H9 (cell line): ENCODE measurements at regions not wholly inside any gene's neighbourhood (a gene's known extent, or its start where the extent isn't known, plus 50 kb on each side); places are given as distances from the start of the nearest gene placed in this dataset.

ENCODE experiments used
- DNase-seq: peaks from one replicate; pipeline ENCODE4 v3.0.0-alpha.2; 2017
- H2AFZ ChIP-seq: one replicate; pipeline ENCODE4 v1.6.1; 2013; ENCODE audit warnings: mild to moderate bottlenecking, low read length, control low read depth, moderate library complexity
- H2AK5ac ChIP-seq: 2 replicates; pipeline ENCODE4 v1.6.1; 2013; ENCODE audit warnings: low read length, control low read depth, mixed read lengths; ENCODE audit not compliant: insufficient read length
- H2BK120ac ChIP-seq: one replicate; pipeline ENCODE4 v1.6.1; 2013; ENCODE audit warnings: low read depth, mild to moderate bottlenecking, low read length, control low read depth, inconsistent platforms; ENCODE audit not compliant: poor library complexity, severe bottlenecking
- H2BK12ac ChIP-seq: 2 replicates; pipeline ENCODE4 v1.6.1; 2013; ENCODE audit warnings: low read length, control low read depth, mixed read lengths, low read depth; ENCODE audit not compliant: insufficient read length
- H2BK15ac ChIP-seq: 2 replicates; pipeline ENCODE4 v1.6.1; 2013; ENCODE audit warnings: low read depth, low read length, control low read depth
- H2BK20ac ChIP-seq: one replicate; pipeline ENCODE4 v1.6.1; 2013; ENCODE audit warnings: low read depth, mild to moderate bottlenecking, low read length, control low read depth, inconsistent platforms; ENCODE audit not compliant: poor library complexity, severe bottlenecking
- H2BK5ac ChIP-seq: 2 replicates; pipeline ENCODE4 v1.6.1; 2013; ENCODE audit warnings: low read length, control low read depth, mixed read lengths; ENCODE audit not compliant: insufficient read length
- H3K14ac ChIP-seq: 2 replicates; pipeline ENCODE4 v1.6.1; 2013; ENCODE audit warnings: low read length, control low read depth; ENCODE audit not compliant: insufficient read depth
- H3K18ac ChIP-seq: 2 replicates; pipeline ENCODE4 v1.6.1; 2013; ENCODE audit warnings: low read depth, mild to moderate bottlenecking, mixed read lengths, low read length, control low read depth; ENCODE audit not compliant: insufficient read length
- H3K23ac ChIP-seq: 2 replicates; pipeline ENCODE4 v1.6.1; 2013; ENCODE audit warnings: low read length, control low read depth, mixed read lengths, low read depth; ENCODE audit not compliant: insufficient read length
- H3K23me2 ChIP-seq: 2 replicates; pipeline ENCODE4 v1.6.1; 2013; ENCODE audit warnings: low read depth, mild to moderate bottlenecking, mixed read lengths, low read length, control low read depth; ENCODE audit not compliant: insufficient read length, poor library complexity, severe bottlenecking
- H3K27ac ChIP-seq: 2 replicates; pipeline ENCODE4 v1.5.1; 2013; ENCODE audit warnings: low read length, control low read depth, mixed read lengths, low read depth; ENCODE audit not compliant: insufficient read length
- H3K27me3 ChIP-seq: 2 replicates; pipeline ENCODE4 v1.6.1; 2013; ENCODE audit warnings: low read length, control low read depth, inconsistent platforms; ENCODE audit not compliant: insufficient read depth
- H3K4ac ChIP-seq: 2 replicates; pipeline ENCODE4 v1.6.1; 2013; ENCODE audit warnings: low read depth, mild to moderate bottlenecking, control low read depth, inconsistent platforms, low read length, moderate library complexity
- H3K4me1 ChIP-seq: 2 replicates; pipeline ENCODE4 v1.6.1; 2013; ENCODE audit warnings: low read length, control low read depth, inconsistent platforms; ENCODE audit not compliant: insufficient read depth
- H3K4me2 ChIP-seq: 2 replicates; pipeline ENCODE4 v1.6.1; 2013; ENCODE audit warnings: low read length, control low read depth, mixed read lengths; ENCODE audit not compliant: insufficient read length, insufficient read depth
- H3K56ac ChIP-seq: 2 replicates; pipeline ENCODE4 v1.6.1; 2013; ENCODE audit warnings: low read depth, mild to moderate bottlenecking, mixed read lengths, low read length, control low read depth; ENCODE audit not compliant: insufficient read length
- H3K79me1 ChIP-seq: 2 replicates; pipeline ENCODE4 v1.6.1; 2013; ENCODE audit warnings: low read depth, mild to moderate bottlenecking, moderate library complexity, low read length, control low read depth, inconsistent platforms; ENCODE audit not compliant: insufficient read depth, poor library complexity, severe bottlenecking
- H3K79me2 ChIP-seq: 2 replicates; pipeline ENCODE4 v1.6.1; 2013; ENCODE audit warnings: low read length, control low read depth, inconsistent platforms; ENCODE audit not compliant: insufficient read depth
- H3K9ac ChIP-seq: 2 replicates; pipeline ENCODE4 v1.6.1; 2013; ENCODE audit warnings: low read length, control low read depth, mixed read lengths; ENCODE audit not compliant: insufficient read length; ENCODE audit errors: extremely low read depth
- H3K9me3 ChIP-seq: one replicate; pipeline ENCODE4 v1.6.1; 2013; ENCODE audit warnings: low read depth, low read length, inconsistent platforms; ENCODE audit not compliant: control insufficient read depth
- H3T11ph ChIP-seq: one replicate; pipeline ENCODE4 v1.6.1; 2013; ENCODE audit warnings: mild to moderate bottlenecking, low read length, control low read depth, inconsistent platforms
- H4K20me1 ChIP-seq: one replicate; pipeline ENCODE4 v1.6.1; 2013; ENCODE audit not compliant: control insufficient read depth, insufficient read length, insufficient read depth
- H4K5ac ChIP-seq: 2 replicates; pipeline ENCODE4 v1.6.1; 2013; ENCODE audit warnings: low read depth, mild to moderate bottlenecking, mixed read lengths, low read length, control low read depth; ENCODE audit not compliant: insufficient read length
- H4K8ac ChIP-seq: replicated peaks from 2 replicates; pipeline ENCODE4 v1.6.1; 2013; ENCODE audit warnings: low read length, control low read depth, mixed read lengths, low read depth; ENCODE audit not compliant: insufficient read length
- H4K91ac ChIP-seq: 2 replicates; pipeline ENCODE4 v1.6.1; 2013; ENCODE audit warnings: low read depth, mild to moderate bottlenecking, moderate library complexity, mixed read lengths, low read length, control low read depth; ENCODE audit not compliant: insufficient read length
- H3K27ac Mint-ChIP-seq, 3 experiments: 2 replicates in 2 of 3; 3 replicates in 1 of 3; pipeline ENCODE4 v1.8.0; 2020 to 2021; ENCODE audit warnings: mixed read lengths in 3 of 3, mild to moderate bottlenecking in 1 of 3, moderate library complexity in 1 of 3
- H3K27me3 Mint-ChIP-seq: 2 replicates; pipeline ENCODE4 v1.8.0; 2021; ENCODE audit warnings: low read depth, mild to moderate bottlenecking, moderate library complexity, mixed read lengths
- H3K36me3 Mint-ChIP-seq, 3 experiments: 2 replicates in 2 of 3; 3 replicates in 1 of 3; pipeline ENCODE4 v1.8.0; 2020 to 2021; ENCODE audit warnings: low read depth in 3 of 3, mixed read lengths in 3 of 3; ENCODE audit not compliant: insufficient read depth in 1 of 3
- H3K4me1 Mint-ChIP-seq, 2 experiments: 2 replicates each; pipeline ENCODE4 v1.8.0; 2020; ENCODE audit warnings: mixed read lengths in 2 of 2
- H3K4me3 Mint-ChIP-seq, 2 experiments: 2 replicates in 1 of 2; 3 replicates in 1 of 2; pipeline ENCODE4 v1.8.0; 2020 to 2021; ENCODE audit warnings: mild to moderate bottlenecking in 2 of 2, mixed read lengths in 2 of 2, moderate library complexity in 1 of 2
- H3K9me3 Mint-ChIP-seq, 2 experiments: 2 replicates in 1 of 2; 3 replicates in 1 of 2; pipeline ENCODE4 v1.8.0; 2020; ENCODE audit warnings: mild to moderate bottlenecking in 2 of 2, mixed read lengths in 2 of 2, moderate library complexity in 1 of 2
- CTCF ChIP-seq: fragments of 200-600 bp; sonication (generic); conservative IDR thresholded peaks from 3 replicates; pipeline ENCODE4 v1.8.0; 2021; ENCODE audit warnings: antibody characterized with exemption, mild to moderate bottlenecking
- WGBS: extraction: QIAGEN DNeasy Blood & Tissue Kit; methylation state at CpG from one replicate; pipeline ENCODE4 v1.1.7; 2013; ENCODE audit warnings: missing lambda C conversion rate, low lambda C conversion rate, mixed read lengths; ENCODE audit not compliant: insufficient read length; ENCODE audit errors: extremely low coverage; 5-methylcytosine and 5-hydroxymethylcytosine counted together

GRCh38 chr1:229066591-229066990 lies 204.3 kb upstream of the RAB4A start:
- peaks cover 20% of the 10 kb centered on the region for H3K27me3 Mint-ChIP-seq
- no peaks in the 10 kb centered on the region for H3K9me3 Mint-ChIP-seq

More at GRCh38 chr1:229066591-229066990, 204.3 kb upstream of the RAB4A start:
- Histone ChIP-seq H3K56ac (no peak overlapping the region), H3K4me2 (no peak overlapping the region), H4K5ac (no peak overlapping the region), H3T11ph (no peak overlapping the region), H2BK20ac (no peak overlapping the region), H2BK120ac (no peak overlapping the region), H3K79me1 (no peaks in the 10 kb centered on the region), H2BK15ac (no peak overlapping the region), H2BK5ac (no peak overlapping the region), H2AK5ac (no peak overlapping the region), H3K23me2 (no peaks in the 10 kb centered on the region), H2AFZ (no peak overlapping the region), H4K20me1 (no peaks in the 10 kb centered on the region), H2BK12ac (no peak overlapping the region), H3K18ac (no peak overlapping the region), H3K9me3 (no peaks in the 10 kb centered on the region), H3K4ac (no peak overlapping the region), H4K8ac (no peak overlapping the region), H3K4me1 (no peaks in the 10 kb centered on the region), H3K27me3 (no peaks in the 10 kb centered on the region; the same call in 1 of the 2 replicates), H3K14ac (no peak overlapping the region), H4K91ac (no peak overlapping the region), H3K79me2 (no peaks in the 10 kb centered on the region), H3K27ac (no peak overlapping the region), H3K9ac (no peak overlapping the region), H3K23ac (no peak overlapping the region)
- no peak for DNase-seq
- no peaks in the 10 kb centered on the region for H3K36me3 Mint-ChIP-seq
- no peak overlapping the region for H3K4me3 Mint-ChIP-seq
- no peak overlapping the region for H3K27ac Mint-ChIP-seq
- no CpG with 5 or more reads among the region's 3 CpGs for WGBS
- peaks cover 17 to 23% of the 10 kb centered on the region in 2 experiments for H3K4me1 Mint-ChIP-seq
- no peak for TF ChIP-seq CTCF
